CD1c-positive myeloid dendritic cell (primary cell): ENCODE measurements at regions not wholly inside any gene's neighbourhood (a gene's known extent, or its start where the extent isn't known, plus 50 kb on each side); places are given as distances from the start of the nearest gene placed in this dataset.
A peak's percentile ranks its signal among the peaks of the same experiment; 100 is the strongest.

Experiments
- DNase-seq: peaks from one replicate; pipeline ENCODE4 v3.0.0-alpha.2; 2016; ENCODE audit errors: extremely low spot score

- no peak for DNase-seq
Observed at GRCh38 chr2:180739070-180739469, 241.3 kb upstream of the UBE2E3 start.

- DNase-seq, result no peak
Observed at GRCh38 chr2:180735799-180736198, 244.6 kb upstream of the UBE2E3 start.

- no peak for DNase-seq
Observed at GRCh38 chr2:180734382-180734781, 246.0 kb upstream of the UBE2E3 start.

- DNase-seq, result no peak
Observed at GRCh38 chr2:180733330-180733729, 247.1 kb upstream of the UBE2E3 start.

GRCh38 chr2:180732337-180732736, 248.1 kb upstream of the UBE2E3 start:
- DNase-seq, result no peak

GRCh38 chr2:180730976-180731375, 249.4 kb upstream of the UBE2E3 start:
- no peak for DNase-seq

GRCh38 chr2:180728928-180729559, 251.4 kb upstream of the UBE2E3 start:
- DNase-seq, result no peak

GRCh38 chr2:180723712-180724111, 256.7 kb upstream of the UBE2E3 start:
- DNase-seq, result no peak

GRCh38 chr2:180722551-180723239, 257.7 kb upstream of the UBE2E3 start:
- no peak for DNase-seq

GRCh38 chr2:180720829-180721228, 259.6 kb upstream of the UBE2E3 start:
- no peak for DNase-seq

GRCh38 chr2:180717588-180717987, 262.8 kb upstream of the UBE2E3 start:
- DNase-seq, result no peak

- DNase-seq, result no peak
Observed at GRCh38 chr2:180716186-180717180, 263.9 kb upstream of the UBE2E3 start.

GRCh38 chr2:180715044-180715443, 265.4 kb upstream of the UBE2E3 start:
- no peak for DNase-seq

GRCh38 chr2:180709392-180710145, 270.8 kb upstream of the UBE2E3 start:
- DNase-seq, result no peak

- peak; percentile 68 for DNase-seq
Observed at GRCh38 chr2:180707884-180708205, 272.6 kb upstream of the UBE2E3 start.

GRCh38 chr2:180707175-180707883, 273.1 kb upstream of the UBE2E3 start:
- DNase-seq, result no peak

GRCh38 chr2:180706694-180707093, 273.7 kb upstream of the UBE2E3 start:
- no peak for DNase-seq

GRCh38 chr2:180705551-180705950, 274.9 kb upstream of the UBE2E3 start:
- DNase-seq, result no peak

GRCh38 chr2:180705122-180705521, 275.3 kb upstream of the UBE2E3 start:
- DNase-seq, result no peak

- DNase-seq, result no peak
Observed at GRCh38 chr2:180699657-180700361, 280.6 kb upstream of the UBE2E3 start.

- DNase-seq, result no peak
Observed at GRCh38 chr2:180698668-180699067, 281.7 kb upstream of the UBE2E3 start.
